HEK293 (cell line): ENCODE measurements at regions not wholly inside any gene's neighbourhood (a gene's known extent, or its start where the extent isn't known, plus 50 kb on each side); places are given as distances from the start of the nearest gene placed in this dataset.

Experiments used
- CTCF ChIA-PET: fragments of 350-600 bp; formaldehyde crosslinking; extraction: SDS; loops from one replicate; lab custom pipeline; 2021; ENCODE audit warnings: antibody characterized with exemption; lab: Yijun Ruan, JAX
- POLR2A ChIA-PET: fragments of 300-600 bp; formaldehyde crosslinking; extraction: SDS; loops from one replicate; lab custom pipeline; 2020; ENCODE audit warnings: antibody characterized with exemption, inconsistent platforms; lab: Yijun Ruan, JAX
- H3K27ac ChIP-seq: fragments of 200-500 bp; sonication (Bioruptor generic); 2 replicates; pipeline ENCODE4 v1.5.1; 2014; ENCODE audit warnings: low read depth, low read length, control low read depth, inconsistent platforms; ENCODE audit errors: extremely low read depth
- H3K36me3 ChIP-seq, 2 experiments: fragments of 200-500 bp in 1 of 2; sonication (Bioruptor generic) in 1 of 2; 1 replicate in 1 of 2; 2 replicates in 1 of 2; pipeline ENCODE4 v1.5.1; 2014 to 2017; ENCODE audit warnings: inconsistent platforms in 2 of 2, low read length in 2 of 2; ENCODE audit not compliant: control insufficient read depth in 2 of 2, insufficient read depth in 1 of 2
- H3K4me1 ChIP-seq: fragments of 200-500 bp; sonication (Bioruptor generic); 2 replicates; pipeline ENCODE4 v1.5.1; 2014; ENCODE audit warnings: mild to moderate bottlenecking, low read length, inconsistent platforms; ENCODE audit not compliant: control insufficient read depth, insufficient read depth
- H3K4me3 ChIP-seq: 2 replicates; pipeline ENCODE4 v1.5.1; 2011; ENCODE audit warnings: low read depth, mild to moderate bottlenecking, control low read depth, low read length, moderate library complexity
- H3K9me3 ChIP-seq: fragments of 200-500 bp; sonication (Bioruptor generic); 2 replicates; pipeline ENCODE4 v1.5.1; 2014; ENCODE audit warnings: low read depth, low read length, inconsistent platforms; ENCODE audit not compliant: control insufficient read depth, insufficient read depth
- KLF16 ChIP-seq: fragments of 450-650 bp; formaldehyde crosslinking; IDR thresholded peaks from 2 replicates; pipeline ENCODE4 v1.5.1; 2017; ENCODE audit warnings: missing biosample characterization, missing genetic modification characterization
- MEIS1 ChIP-seq: sonication (generic); formaldehyde crosslinking; IDR thresholded peaks from 2 replicates; pipeline ENCODE4 v1.8.1; 2022; ENCODE audit warnings: missing genetic modification reagents, mild to moderate bottlenecking, borderline replicate concordance
- SP2 ChIP-seq: fragments of 450-650 bp; formaldehyde crosslinking; IDR thresholded peaks from 2 replicates; pipeline ENCODE4 v1.5.1; 2016; ENCODE audit warnings: missing biosample characterization, missing genetic modification characterization
- ZEB2 ChIP-seq: fragments of 450-650 bp; formaldehyde crosslinking; IDR thresholded peaks from 2 replicates; pipeline ENCODE4 v1.5.1; 2016; ENCODE audit warnings: missing biosample characterization, missing genetic modification characterization
- ZNF214 ChIP-seq: fragments of 450-650 bp; formaldehyde crosslinking; IDR thresholded peaks from 2 replicates; pipeline ENCODE4 v1.5.1; 2017; ENCODE audit warnings: missing biosample characterization, mild to moderate bottlenecking, missing genetic modification characterization, borderline replicate concordance
- ZNF221 ChIP-seq: fragments of 450-650 bp; formaldehyde crosslinking; IDR thresholded peaks from 2 replicates; pipeline ENCODE4 v1.5.1; 2017; ENCODE audit warnings: missing biosample characterization, missing genetic modification characterization, borderline replicate concordance
- ZNF37A ChIP-seq: fragments of 450-650 bp; IDR thresholded peaks from 2 replicates; pipeline ENCODE4 v1.5.1; 2018; ENCODE audit warnings: missing biosample characterization, missing genetic modification characterization
- ZNF416 ChIP-seq: fragments of 450-650 bp; formaldehyde crosslinking; IDR thresholded peaks from 2 replicates; pipeline ENCODE4 v1.5.1; 2016; ENCODE audit warnings: missing biosample characterization, missing genetic modification characterization
- ZNF561 ChIP-seq: fragments of 450-650 bp; IDR thresholded peaks from 2 replicates; pipeline ENCODE4 v1.5.1; 2018; ENCODE audit warnings: missing biosample characterization, missing genetic modification characterization, borderline replicate concordance
- ZNF626 ChIP-seq: fragments of 450-650 bp; sonication (Bioruptor Pico); formaldehyde crosslinking; IDR thresholded peaks from 2 replicates; pipeline ENCODE4 v1.5.1; 2018; ENCODE audit warnings: missing biosample characterization, missing genetic modification characterization, inconsistent platforms
- ZNF707 ChIP-seq: fragments of 450-650 bp; formaldehyde crosslinking; IDR thresholded peaks from 2 replicates; pipeline ENCODE4 v1.5.1; 2016; ENCODE audit warnings: missing biosample characterization, missing genetic modification characterization
- TF ChIP-seq, protein P1 (sequence below): fragments of 450-650 bp; formaldehyde crosslinking; IDR thresholded peaks from 2 replicates; pipeline ENCODE4 v1.5.0; 2017; ENCODE audit warnings: missing biosample characterization, missing genetic modification characterization, borderline replicate concordance
- TF ChIP-seq, protein P2 (sequence below): fragments of 450-650 bp; formaldehyde crosslinking; IDR thresholded peaks from 2 replicates; pipeline ENCODE4 v1.5.1; 2016; ENCODE audit warnings: missing biosample characterization, missing genetic modification characterization, borderline replicate concordance
- TF ChIP-seq, protein P3 (sequence below): fragments of 450-650 bp; formaldehyde crosslinking; IDR thresholded peaks from 2 replicates; pipeline ENCODE4 v1.5.1; 2016; ENCODE audit warnings: missing biosample characterization, missing genetic modification characterization
- TF ChIP-seq, protein P4 (sequence below): fragments of 450-650 bp; formaldehyde crosslinking; IDR thresholded peaks from 2 replicates; pipeline ENCODE4 v1.5.1; 2016; ENCODE audit warnings: missing biosample characterization, missing genetic modification characterization
- TF ChIP-seq, protein P5 (sequence below): fragments of 450-650 bp; IDR thresholded peaks from 2 replicates; pipeline ENCODE4 v1.5.1; 2018; ENCODE audit warnings: missing biosample characterization, missing genetic modification characterization
- TF ChIP-seq, protein P6 (sequence below): fragments of 450-650 bp; formaldehyde crosslinking; IDR thresholded peaks from 2 replicates; pipeline ENCODE4 v1.5.1; 2016; ENCODE audit warnings: missing biosample characterization, missing genetic modification characterization
- TF ChIP-seq, protein P7 (sequence below): fragments of 450-650 bp; formaldehyde crosslinking; IDR thresholded peaks from 2 replicates; pipeline ENCODE4 v1.5.1; 2016; ENCODE audit warnings: missing biosample characterization, missing genetic modification characterization

DNA sequence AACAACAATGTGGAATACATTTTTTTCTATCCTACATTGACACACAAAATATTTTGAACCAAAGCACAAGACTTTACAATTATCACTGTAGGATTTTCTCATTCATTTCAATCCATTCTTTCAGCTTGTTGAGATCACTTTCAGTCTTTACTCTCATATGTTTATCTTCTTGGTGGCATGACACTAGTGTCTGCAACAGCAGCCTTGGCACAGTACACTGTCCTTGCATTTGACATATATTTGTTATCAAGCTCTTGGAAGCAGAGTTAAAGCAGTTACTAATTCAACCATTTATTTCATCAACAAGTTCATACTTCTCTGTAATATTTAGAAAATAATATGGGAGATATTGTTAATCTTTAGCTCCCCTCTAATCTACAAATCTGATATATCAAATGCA lies 922.4 kb upstream of the ADGRL2 start (continued):
- no peak for TF ChIP-seq SP2 (tag by site-specific recombination)
- no peak for TF ChIP-seq ZNF626 (tag by site-specific recombination)
- TF ChIP-seq, protein P1, sequence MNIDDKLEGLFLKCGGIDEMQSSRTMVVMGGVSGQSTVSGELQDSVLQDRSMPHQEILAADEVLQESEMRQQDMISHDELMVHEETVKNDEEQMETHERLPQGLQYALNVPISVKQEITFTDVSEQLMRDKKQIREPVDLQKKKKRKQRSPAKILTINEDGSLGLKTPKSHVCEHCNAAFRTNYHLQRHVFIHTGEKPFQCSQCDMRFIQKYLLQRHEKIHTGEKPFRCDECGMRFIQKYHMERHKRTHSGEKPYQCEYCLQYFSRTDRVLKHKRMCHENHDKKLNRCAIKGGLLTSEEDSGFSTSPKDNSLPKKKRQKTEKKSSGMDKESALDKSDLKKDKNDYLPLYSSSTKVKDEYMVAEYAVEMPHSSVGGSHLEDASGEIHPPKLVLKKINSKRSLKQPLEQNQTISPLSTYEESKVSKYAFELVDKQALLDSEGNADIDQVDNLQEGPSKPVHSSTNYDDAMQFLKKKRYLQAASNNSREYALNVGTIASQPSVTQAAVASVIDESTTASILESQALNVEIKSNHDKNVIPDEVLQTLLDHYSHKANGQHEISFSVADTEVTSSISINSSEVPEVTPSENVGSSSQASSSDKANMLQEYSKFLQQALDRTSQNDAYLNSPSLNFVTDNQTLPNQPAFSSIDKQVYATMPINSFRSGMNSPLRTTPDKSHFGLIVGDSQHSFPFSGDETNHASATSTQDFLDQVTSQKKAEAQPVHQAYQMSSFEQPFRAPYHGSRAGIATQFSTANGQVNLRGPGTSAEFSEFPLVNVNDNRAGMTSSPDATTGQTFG (tag by site-specific recombination): no peak
- TF ChIP-seq ZNF214 (tag by site-specific recombination): no peak
- TF ChIP-seq, protein P2, sequence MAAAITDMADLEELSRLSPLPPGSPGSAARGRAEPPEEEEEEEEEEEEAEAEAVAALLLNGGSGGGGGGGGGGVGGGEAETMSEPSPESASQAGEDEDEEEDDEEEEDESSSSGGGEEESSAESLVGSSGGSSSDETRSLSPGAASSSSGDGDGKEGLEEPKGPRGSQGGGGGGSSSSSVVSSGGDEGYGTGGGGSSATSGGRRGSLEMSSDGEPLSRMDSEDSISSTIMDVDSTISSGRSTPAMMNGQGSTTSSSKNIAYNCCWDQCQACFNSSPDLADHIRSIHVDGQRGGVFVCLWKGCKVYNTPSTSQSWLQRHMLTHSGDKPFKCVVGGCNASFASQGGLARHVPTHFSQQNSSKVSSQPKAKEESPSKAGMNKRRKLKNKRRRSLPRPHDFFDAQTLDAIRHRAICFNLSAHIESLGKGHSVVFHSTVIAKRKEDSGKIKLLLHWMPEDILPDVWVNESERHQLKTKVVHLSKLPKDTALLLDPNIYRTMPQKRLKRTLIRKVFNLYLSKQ (tag by site-specific recombination): no peak
- TF ChIP-seq, protein P3, sequence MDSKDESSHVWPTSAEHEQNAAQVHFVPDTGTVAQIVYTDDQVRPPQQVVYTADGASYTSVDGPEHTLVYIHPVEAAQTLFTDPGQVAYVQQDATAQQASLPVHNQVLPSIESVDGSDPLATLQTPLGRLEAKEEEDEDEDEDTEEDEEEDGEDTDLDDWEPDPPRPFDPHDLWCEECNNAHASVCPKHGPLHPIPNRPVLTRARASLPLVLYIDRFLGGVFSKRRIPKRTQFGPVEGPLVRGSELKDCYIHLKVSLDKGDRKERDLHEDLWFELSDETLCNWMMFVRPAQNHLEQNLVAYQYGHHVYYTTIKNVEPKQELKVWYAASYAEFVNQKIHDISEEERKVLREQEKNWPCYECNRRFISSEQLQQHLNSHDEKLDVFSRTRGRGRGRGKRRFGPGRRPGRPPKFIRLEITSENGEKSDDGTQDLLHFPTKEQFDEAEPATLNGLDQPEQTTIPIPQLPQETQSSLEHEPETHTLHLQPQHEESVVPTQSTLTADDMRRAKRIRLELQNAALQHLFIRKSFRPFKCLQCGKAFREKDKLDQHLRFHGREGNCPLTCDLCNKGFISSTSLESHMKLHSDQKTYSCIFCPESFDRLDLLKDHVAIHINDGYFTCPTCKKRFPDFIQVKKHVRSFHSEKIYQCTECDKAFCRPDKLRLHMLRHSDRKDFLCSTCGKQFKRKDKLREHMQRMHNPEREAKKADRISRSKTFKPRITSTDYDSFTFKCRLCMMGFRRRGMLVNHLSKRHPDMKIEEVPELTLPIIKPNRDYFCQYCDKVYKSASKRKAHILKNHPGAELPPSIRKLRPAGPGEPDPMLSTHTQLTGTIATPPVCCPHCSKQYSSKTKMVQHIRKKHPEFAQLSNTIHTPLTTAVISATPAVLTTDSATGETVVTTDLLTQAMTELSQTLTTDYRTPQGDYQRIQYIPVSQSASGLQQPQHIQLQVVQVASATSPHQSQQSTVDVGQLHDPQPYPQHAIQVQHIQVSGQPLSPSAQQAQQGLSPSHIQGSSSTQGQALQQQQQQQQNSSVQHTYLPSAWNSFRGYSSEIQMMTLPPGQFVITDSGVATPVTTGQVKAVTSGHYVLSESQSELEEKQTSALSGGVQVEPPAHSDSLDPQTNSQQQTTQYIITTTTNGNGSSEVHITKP (tag by site-specific recombination): no peak

DNA sequence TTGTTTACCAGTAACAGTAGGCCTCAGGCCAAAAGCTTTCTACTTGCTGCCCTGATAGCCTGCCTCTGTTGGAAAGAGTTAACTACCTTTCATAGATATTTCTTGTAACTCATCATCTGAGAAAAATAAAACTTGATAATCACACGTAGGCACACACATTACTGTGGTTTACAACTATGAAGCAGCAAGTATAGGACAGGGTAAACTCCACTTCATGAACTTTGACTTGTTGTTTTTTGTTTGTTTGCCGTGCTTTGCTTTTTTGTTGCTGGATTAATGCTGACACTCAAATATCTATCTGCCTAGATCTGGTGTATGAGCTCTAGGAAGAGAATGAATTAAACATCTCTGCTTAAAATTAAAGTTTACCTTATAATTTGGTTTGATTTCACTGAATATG lies 924.7 kb upstream of the ADGRL2 start:
- TF ChIP-seq ZNF561 (tag by site-specific recombination) (no peak), KLF16 (no peak), ZEB2 (tag by site-specific recombination) (no peak), ZNF707 (tag by site-specific recombination) (no peak), ZNF37A (tag by site-specific recombination) (no peak), ZNF416 (tag by site-specific recombination) (no peak), MEIS1 (CRISPR knock-in tag) (no peak), ZNF214 (tag by site-specific recombination) (no peak), ZNF221 (no peak)
- TF ChIP-seq, protein P4, sequence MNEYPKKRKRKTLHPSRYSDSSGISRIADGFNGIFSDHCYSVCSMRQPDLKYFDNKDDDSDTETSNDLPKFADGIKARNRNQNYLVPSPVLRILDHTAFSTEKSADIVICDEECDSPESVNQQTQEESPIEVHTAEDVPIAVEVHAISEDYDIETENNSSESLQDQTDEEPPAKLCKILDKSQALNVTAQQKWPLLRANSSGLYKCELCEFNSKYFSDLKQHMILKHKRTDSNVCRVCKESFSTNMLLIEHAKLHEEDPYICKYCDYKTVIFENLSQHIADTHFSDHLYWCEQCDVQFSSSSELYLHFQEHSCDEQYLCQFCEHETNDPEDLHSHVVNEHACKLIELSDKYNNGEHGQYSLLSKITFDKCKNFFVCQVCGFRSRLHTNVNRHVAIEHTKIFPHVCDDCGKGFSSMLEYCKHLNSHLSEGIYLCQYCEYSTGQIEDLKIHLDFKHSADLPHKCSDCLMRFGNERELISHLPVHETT (tag by site-specific recombination): no peak
- TF ChIP-seq, protein P5, sequence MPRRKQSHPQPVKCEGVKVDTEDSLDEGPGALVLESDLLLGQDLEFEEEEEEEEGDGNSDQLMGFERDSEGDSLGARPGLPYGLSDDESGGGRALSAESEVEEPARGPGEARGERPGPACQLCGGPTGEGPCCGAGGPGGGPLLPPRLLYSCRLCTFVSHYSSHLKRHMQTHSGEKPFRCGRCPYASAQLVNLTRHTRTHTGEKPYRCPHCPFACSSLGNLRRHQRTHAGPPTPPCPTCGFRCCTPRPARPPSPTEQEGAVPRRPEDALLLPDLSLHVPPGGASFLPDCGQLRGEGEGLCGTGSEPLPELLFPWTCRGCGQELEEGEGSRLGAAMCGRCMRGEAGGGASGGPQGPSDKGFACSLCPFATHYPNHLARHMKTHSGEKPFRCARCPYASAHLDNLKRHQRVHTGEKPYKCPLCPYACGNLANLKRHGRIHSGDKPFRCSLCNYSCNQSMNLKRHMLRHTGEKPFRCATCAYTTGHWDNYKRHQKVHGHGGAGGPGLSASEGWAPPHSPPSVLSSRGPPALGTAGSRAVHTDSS (tag by site-specific recombination): no peak
- TF ChIP-seq, protein P6, sequence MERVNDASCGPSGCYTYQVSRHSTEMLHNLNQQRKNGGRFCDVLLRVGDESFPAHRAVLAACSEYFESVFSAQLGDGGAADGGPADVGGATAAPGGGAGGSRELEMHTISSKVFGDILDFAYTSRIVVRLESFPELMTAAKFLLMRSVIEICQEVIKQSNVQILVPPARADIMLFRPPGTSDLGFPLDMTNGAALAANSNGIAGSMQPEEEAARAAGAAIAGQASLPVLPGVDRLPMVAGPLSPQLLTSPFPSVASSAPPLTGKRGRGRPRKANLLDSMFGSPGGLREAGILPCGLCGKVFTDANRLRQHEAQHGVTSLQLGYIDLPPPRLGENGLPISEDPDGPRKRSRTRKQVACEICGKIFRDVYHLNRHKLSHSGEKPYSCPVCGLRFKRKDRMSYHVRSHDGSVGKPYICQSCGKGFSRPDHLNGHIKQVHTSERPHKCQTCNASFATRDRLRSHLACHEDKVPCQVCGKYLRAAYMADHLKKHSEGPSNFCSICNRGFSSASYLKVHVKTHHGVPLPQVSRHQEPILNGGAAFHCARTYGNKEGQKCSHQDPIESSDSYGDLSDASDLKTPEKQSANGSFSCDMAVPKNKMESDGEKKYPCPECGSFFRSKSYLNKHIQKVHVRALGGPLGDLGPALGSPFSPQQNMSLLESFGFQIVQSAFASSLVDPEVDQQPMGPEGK (tag by site-specific recombination): no peak
- TF ChIP-seq, protein P7, sequence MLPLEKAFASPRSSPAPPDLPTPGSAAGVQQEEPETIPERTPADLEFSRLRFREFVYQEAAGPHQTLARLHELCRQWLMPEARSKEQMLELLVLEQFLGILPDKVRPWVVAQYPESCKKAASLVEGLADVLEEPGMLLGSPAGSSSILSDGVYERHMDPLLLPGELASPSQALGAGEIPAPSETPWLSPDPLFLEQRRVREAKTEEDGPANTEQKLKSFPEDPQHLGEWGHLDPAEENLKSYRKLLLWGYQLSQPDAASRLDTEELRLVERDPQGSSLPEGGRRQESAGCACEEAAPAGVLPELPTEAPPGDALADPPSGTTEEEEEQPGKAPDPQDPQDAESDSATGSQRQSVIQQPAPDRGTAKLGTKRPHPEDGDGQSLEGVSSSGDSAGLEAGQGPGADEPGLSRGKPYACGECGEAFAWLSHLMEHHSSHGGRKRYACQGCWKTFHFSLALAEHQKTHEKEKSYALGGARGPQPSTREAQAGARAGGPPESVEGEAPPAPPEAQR: no peak
- TF ChIP-seq, protein P2 (tag by site-specific recombination): no peak
- Histone ChIP-seq H3K36me3 (no peaks in the 10 kb centered on the region), H3K9me3 (no peaks in the 10 kb centered on the region), H3K4me3 (no peak overlapping the region), H3K4me1 (no peaks in the 10 kb centered on the region), H3K27ac (no peak overlapping the region)
- POLR2A ChIA-PET: no interaction called here
- CTCF ChIA-PET: no interaction called here
